Ovary (tissue), 7 donors: ENCODE measurements at regions not wholly inside any gene's neighbourhood (a gene's known extent, or its start where the extent isn't known, plus 50 kb on each side); places are given as distances from the start of the nearest gene placed in this dataset.

Source experiments
- DNase-seq, 5 donors: peaks; one replicate each; pipeline ENCODE4 v3.0.0-alpha.2; 2019 to 2020
- H3K27ac ChIP-seq, 2 donors: fragments of 200-600 bp; one replicate each; pipeline versions ENCODE4 v1.5.1 to v1.8.0; 2019 to 2022
- H3K27me3 ChIP-seq: fragments of 200-600 bp; one replicate; pipeline ENCODE4 v1.8.0; 2022
- H3K36me3 ChIP-seq: fragments of 200-600 bp; sonication (generic); one replicate; pipeline ENCODE4 v1.5.1; 2019
- H3K4me1 ChIP-seq: one replicate; pipeline ENCODE4 v1.8.1; 2013; ENCODE audit warnings: mild to moderate bottlenecking, moderate library complexity; ENCODE audit not compliant: insufficient read depth
- H3K4me3 ChIP-seq: fragments of 200-600 bp; sonication (generic); one replicate; pipeline ENCODE4 v1.5.1; 2017
- H3K9me3 ChIP-seq, 2 donors: fragments of 200-600 bp in 1 of 2; sonication (generic) in 1 of 2; one replicate each; pipeline versions ENCODE4 v1.5.1 to v1.8.1; 2013 to 2019; ENCODE audit warnings: mild to moderate bottlenecking in 1 of 2, moderate library complexity in 1 of 2
- CTCF ChIP-seq, 3 donors: fragments of 450-650 bp in 2 of 3; fragments of 200-600 bp in 1 of 3; IDR thresholded peaks; one replicate each; pipeline versions ENCODE4 v1.5.1 to v1.8.0; 2016 to 2022; ENCODE audit warnings: antibody characterized with exemption in 3 of 3, mild to moderate bottlenecking in 1 of 3
- EP300 ChIP-seq: sonication (generic); formaldehyde crosslinking; IDR thresholded peaks from one replicate; pipeline ENCODE4 v1.6.1; 2017; ENCODE audit warnings: antibody characterized with exemption
- POLR2A ChIP-seq: fragments of 450-650 bp; IDR thresholded peaks from one replicate; pipeline ENCODE4 v1.6.1; 2017; ENCODE audit warnings: antibody characterized with exemption, mild to moderate bottlenecking, moderate library complexity
- WGBS, 3 donors: extraction: QIAGEN DNeasy Blood & Tissue Kit in 1 of 3; methylation state at CpG; one replicate each; pipeline versions ENCODE4 v1.1.5 to v1.1.7; 2013 to 2017; 5-methylcytosine and 5-hydroxymethylcytosine counted together
- intact Hi-C, 4 donors: fragments of 100-400 bp; cut with DNase I; formaldehyde crosslinking; loops; one replicate each; pipeline versions ENCODE4 v1.11.0 to v1.15.1; 2022 to 2023
- donor health status: DM: no; HTN: no; CAD: no; lungs with moderate emphysema.
- donor health status: DM: no; HTN: no; CAD: no.
- donor health status: Bipolar disorder and iron deficiency.
- donor health status: DM: no; HTN: no; CAD: no.
- donor health status: DM: yes; HTN: yes; CAD: no.

GRCh38 chr5:163759000-163759704 lies 253.7 kb downstream of the MAT2B start:
- intact Hi-C loops, result no loop called here
- Histone ChIP-seq H3K27ac (no peak overlapping the region), H3K9me3 (no peaks in the 10 kb centered on the region), H3K27me3 (no peaks in the 10 kb centered on the region), H3K4me1 (no peaks in the 10 kb centered on the region), H3K4me3 (no peak overlapping the region), H3K36me3 (no peaks in the 10 kb centered on the region)
- 62 to 65% (median 65%) methylated on average over 4 of the region's 4 CpGs for whole genome bisulfite sequencing, 3 donors
- TF ChIP-seq EP300 (no peak), POLR2A (no peak), CTCF (IDR thresholded peaks at IDR 0.05) (no peak)
- no peak for DNase-seq

DNA sequence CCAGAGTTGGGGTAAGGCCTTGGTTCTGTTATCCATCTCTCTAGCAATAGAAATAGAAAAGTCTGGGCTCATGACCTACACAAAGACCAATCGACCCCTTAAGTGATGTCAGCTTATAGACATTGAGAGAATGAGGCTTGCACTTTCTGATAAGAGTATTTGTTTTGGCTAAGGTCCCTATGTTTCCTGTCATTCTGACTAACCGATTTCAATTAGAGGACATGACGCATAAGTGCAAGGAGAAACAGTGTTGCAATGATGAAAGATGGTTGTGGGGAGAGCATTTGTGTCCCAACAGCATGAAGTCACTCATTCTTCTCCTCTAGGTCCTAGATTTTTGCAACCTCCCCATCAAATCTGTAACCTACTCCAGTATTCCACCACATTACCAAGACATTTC lies 255.1 kb downstream of the MAT2B start:
- intact Hi-C loops, result no loop called here
- Histone ChIP-seq H3K27me3 (no peaks in the 10 kb centered on the region), H3K4me3 (no peak overlapping the region), H3K9me3 (no peaks in the 10 kb centered on the region), H3K27ac (no peak overlapping the region), H3K36me3 (no peaks in the 10 kb centered on the region), H3K4me1 (no peaks in the 10 kb centered on the region)
- TF ChIP-seq POLR2A (no peak), CTCF (IDR thresholded peaks at IDR 0.05) (no peak), EP300 (no peak)
- no peak for DNase-seq
- WGBS, 3 donors, result 24 to 40% (median 32%) methylated on average over 3 of the region's 3 CpGs

GRCh38 chr5:163766936-163767670 lies 261.7 kb downstream of the MAT2B start:
- Histone ChIP-seq H3K4me3 (no peak overlapping the region), H3K9me3 (no peaks in the 10 kb centered on the region), H3K4me1 (no peaks in the 10 kb centered on the region), H3K27me3 (no peaks in the 10 kb centered on the region), H3K36me3 (no peaks in the 10 kb centered on the region), H3K27ac (no peak overlapping the region)
- intact Hi-C loops, result no loop called here
- TF ChIP-seq EP300, result no peak
- no peak for TF ChIP-seq CTCF (IDR thresholded peaks at IDR 0.05)
- no peak for TF ChIP-seq POLR2A
- DNase-seq, result no peak
- WGBS, 3 donors, result 39 to 53% (median 40%) methylated on average over 8 of the region's 8 CpGs

DNA sequence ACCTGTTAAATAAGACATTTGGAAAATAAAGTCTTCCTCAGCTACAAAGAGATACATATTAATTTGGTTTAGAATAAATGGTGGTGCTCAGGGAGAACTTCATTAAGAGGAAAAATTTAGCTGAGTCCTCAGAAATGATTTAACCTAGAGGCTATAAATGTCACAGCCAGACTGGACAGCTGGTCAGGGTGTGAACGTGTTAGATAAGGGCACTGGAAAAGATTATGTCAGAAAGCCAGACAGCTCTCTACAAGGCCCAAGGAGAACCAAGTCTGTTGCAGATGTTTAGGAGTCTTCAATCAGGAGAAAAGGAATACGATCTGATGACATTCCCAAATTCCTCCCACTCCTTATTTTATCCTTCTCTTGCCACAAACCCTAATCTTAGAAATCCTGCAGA lies 265.2 kb downstream of the MAT2B start:
- intact Hi-C loops, result no loop called here
- no peak for DNase-seq
- 11 to 20% (median 17%) methylated on average over 2 of the region's 2 CpGs for WGBS, 3 donors

More for the DNA sequence above, 265.2 kb downstream of the MAT2B start:
- Histone ChIP-seq H3K9me3 (no peaks in the 10 kb centered on the region), H3K27me3 (no peaks in the 10 kb centered on the region), H3K36me3 (no peaks in the 10 kb centered on the region), H3K27ac (no peak overlapping the region), H3K4me3 (no peak overlapping the region), H3K4me1 (no peaks in the 10 kb centered on the region)
- TF ChIP-seq EP300, result no peak
- TF ChIP-seq POLR2A, result no peak
- no peak for TF ChIP-seq CTCF (IDR thresholded peaks at IDR 0.05)
